NB4 (cell line): ENCODE measurements at regions not wholly inside any gene's neighbourhood (a gene's known extent, or its start where the extent isn't known, plus 50 kb on each side); places are given as distances from the start of the nearest gene placed in this dataset.

ENCODE experiments used
- CTCF ChIP-seq: IDR thresholded peaks from one replicate; pipeline ENCODE4 v1.5.1; 2012; ENCODE audit warnings: low read depth, low read length
- MAX ChIP-seq: IDR thresholded peaks from 2 replicates; pipeline ENCODE4 v1.6.1; 2011; ENCODE audit warnings: low read depth, low read length
- MYC ChIP-seq: IDR thresholded peaks from 2 replicates; pipeline ENCODE4 v1.6.1; 2011; ENCODE audit warnings: low read depth, low read length
- POLR2A ChIP-seq: IDR thresholded peaks from 2 replicates; pipeline ENCODE4 v1.6.1; 2011; ENCODE audit warnings: mild to moderate bottlenecking; ENCODE audit not compliant: insufficient read length; ENCODE audit errors: extremely low read depth

GRCh38 chr17:70560471-70560870 is 391.1 kb downstream of the KCNJ2 start:
- no peak for TF ChIP-seq POLR2A
- TF ChIP-seq CTCF = no peak
- TF ChIP-seq MAX = no peak
- no peak for TF ChIP-seq MYC
